ENCODE measurements at regions not wholly inside any gene's neighbourhood (a gene's known extent, or its start where the extent isn't known, plus 50 kb on each side); places are given as distances from the start of the nearest gene placed in this dataset.

- Histone ChIP-seq H3K4me1 (ENCODE audit: control insufficient read depth in 2 of 3, insufficient read depth in 2 of 3, low read depth in 1 of 3, low read length in 3 of 3) (no peaks in the 10 kb centered on the region), H3K36me3 (ENCODE audit: control insufficient read depth in 2 of 3, insufficient read depth in 3 of 3, low read length in 3 of 3) (no peaks in the 10 kb centered on the region), H3K9me3 (ENCODE audit: control insufficient read depth in 2 of 3, insufficient read depth in 1 of 3, low read length in 3 of 3) (no peaks in the 10 kb centered on the region), H3K27ac (ENCODE audit: low read depth in 2 of 2, low read length in 2 of 2) (no peak overlapping the region), H3K4me3 (ENCODE audit: low read length in 3 of 3) (no peak overlapping the region), H3K9ac (ENCODE audit: low read length in 3 of 3) (no peak overlapping the region), H3K27me3 (ENCODE audit: control insufficient read depth, insufficient read depth, low read length) (no peaks in the 10 kb centered on the region)
- DNase-seq, result no peak
- intact Hi-C loops (cut with DNase I), result no loop called here
- no peak for TF ChIP-seq CTCF (IDR thresholded peaks at IDR 0.05; ENCODE audit: borderline replicate concordance, extremely low read depth, insufficient read depth)
- no peak for FAIRE-seq
Measured at GRCh38 chr19:31674503-31675192, 325.4 kb upstream of the TSHZ3 start.

DNA sequence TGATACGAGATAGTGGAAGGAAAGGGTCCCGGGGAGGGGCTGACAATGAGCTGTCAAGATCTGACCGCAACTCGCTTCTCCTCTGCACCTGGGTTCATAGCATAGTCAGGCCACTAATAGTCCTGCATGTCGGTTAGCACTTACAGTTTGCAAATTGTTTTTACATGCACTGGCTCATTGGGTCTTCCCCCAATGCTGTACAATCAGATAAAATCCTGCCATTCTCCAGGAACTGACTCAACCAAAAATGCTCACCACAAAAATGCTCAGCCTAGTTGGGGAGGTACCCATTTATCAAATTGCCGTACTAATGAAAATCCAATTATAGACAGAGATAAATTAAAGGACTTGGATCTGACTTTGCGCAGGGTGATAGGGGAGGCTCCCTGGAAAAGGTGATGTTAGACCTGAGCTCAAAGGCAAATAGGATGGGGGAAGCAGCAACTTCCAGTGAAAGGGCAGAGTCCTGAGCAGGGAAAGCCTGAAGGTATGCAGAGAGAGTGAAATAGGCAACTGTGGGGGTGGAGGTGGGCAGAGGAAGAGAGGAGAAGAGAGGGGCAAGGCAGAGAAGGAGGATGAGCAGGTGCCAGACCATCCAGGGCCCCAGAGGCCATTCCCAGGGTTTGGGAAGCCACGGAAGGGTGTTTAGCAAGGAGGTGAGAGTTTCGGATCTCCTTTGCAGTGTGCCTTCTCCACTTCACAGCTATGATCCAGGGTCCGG, 326.1 kb upstream of the TSHZ3 start:
- H3K4me3 ChIP-seq (ENCODE audit: low read length in 3 of 3), result no peak overlapping the region

GRCh38 chr19:31676271-31677004, 327.2 kb upstream of the TSHZ3 start:
- H3K9me3 ChIP-seq (ENCODE audit: control insufficient read depth in 2 of 3, insufficient read depth in 1 of 3, low read length in 3 of 3), result no peaks in the 10 kb centered on the region
- no peak for FAIRE-seq
- no peak for TF ChIP-seq CTCF (IDR thresholded peaks at IDR 0.05; ENCODE audit: borderline replicate concordance, extremely low read depth, insufficient read depth)
- no peaks in the 10 kb centered on the region for H3K36me3 ChIP-seq (ENCODE audit: control insufficient read depth in 2 of 3, insufficient read depth in 3 of 3, low read length in 3 of 3)
- no peaks in the 10 kb centered on the region for H3K27me3 ChIP-seq (ENCODE audit: control insufficient read depth, insufficient read depth, low read length)
- no peak overlapping the region for H3K9ac ChIP-seq (ENCODE audit: low read length in 3 of 3)
- H3K27ac ChIP-seq (ENCODE audit: low read depth in 2 of 2, low read length in 2 of 2), result no peak overlapping the region
- H3K4me3 ChIP-seq (ENCODE audit: low read length in 3 of 3), result no peak overlapping the region
- no peak for DNase-seq
- intact Hi-C loops (cut with DNase I), result no loop called here
- no peaks in the 10 kb centered on the region for H3K4me1 ChIP-seq (ENCODE audit: control insufficient read depth in 2 of 3, insufficient read depth in 2 of 3, low read depth in 1 of 3, low read length in 3 of 3)

More for the DNA sequence above, 326.1 kb upstream of the TSHZ3 start:
- intact Hi-C loops (cut with DNase I), result no loop called here
- FAIRE-seq (no peak), DNase-seq (no peak)
- Histone ChIP-seq H3K36me3 (ENCODE audit: control insufficient read depth in 2 of 3, insufficient read depth in 3 of 3, low read length in 3 of 3) (no peaks in the 10 kb centered on the region), H3K4me1 (ENCODE audit: control insufficient read depth in 2 of 3, insufficient read depth in 2 of 3, low read depth in 1 of 3, low read length in 3 of 3) (no peaks in the 10 kb centered on the region), H3K9me3 (ENCODE audit: control insufficient read depth in 2 of 3, insufficient read depth in 1 of 3, low read length in 3 of 3) (no peaks in the 10 kb centered on the region), H3K9ac (ENCODE audit: low read length in 3 of 3) (no peak overlapping the region), H3K27me3 (ENCODE audit: control insufficient read depth, insufficient read depth, low read length) (no peaks in the 10 kb centered on the region), H3K27ac (ENCODE audit: low read depth in 2 of 2, low read length in 2 of 2) (no peak overlapping the region)
- no peak for TF ChIP-seq CTCF (IDR thresholded peaks at IDR 0.05; ENCODE audit: borderline replicate concordance, extremely low read depth, insufficient read depth)

All from kidney (tissue), 13 donors.